IMR-90 (cell line): ENCODE measurements at regions not wholly inside any gene's neighbourhood (a gene's known extent, or its start where the extent isn't known, plus 50 kb on each side); places are given as distances from the start of the nearest gene placed in this dataset.

Experiments used
- CEBPB ChIP-seq: IDR thresholded peaks from 2 replicates; pipeline ENCODE4 v1.6.1; 2012; ENCODE audit warnings: low read depth, low read length, improper control_type of control experiment
- CHD1 ChIP-seq: IDR thresholded peaks from 2 replicates; pipeline ENCODE4 v1.6.1; 2012; ENCODE audit warnings: low read depth, low read length, improper control_type of control experiment
- ELK1 ChIP-seq: fragments of 150-350 bp; IDR thresholded peaks from 2 replicates; pipeline ENCODE4 v1.6.1; 2016; ENCODE audit warnings: low read depth, mild to moderate bottlenecking, low read length, moderate library complexity, borderline replicate concordance
- MAFK ChIP-seq: IDR thresholded peaks from 2 replicates; pipeline ENCODE4 v1.6.1; 2012; ENCODE audit warnings: low read depth, low read length, improper control_type of control experiment
- MAZ ChIP-seq: IDR thresholded peaks from 2 replicates; pipeline ENCODE4 v1.6.1; 2012; ENCODE audit warnings: low read depth, mild to moderate bottlenecking, low read length, improper control_type of control experiment, moderate library complexity, borderline replicate concordance
- POLR2A ChIP-seq: IDR thresholded peaks from 2 replicates; pipeline ENCODE4 v1.6.1; 2012; ENCODE audit warnings: mild to moderate bottlenecking, low read depth, low read length
- RCOR1 ChIP-seq: IDR thresholded peaks from 2 replicates; pipeline ENCODE4 v1.6.1; 2012; ENCODE audit warnings: mild to moderate bottlenecking, low read length, improper control_type of control experiment; ENCODE audit not compliant: insufficient replicate concordance
- RFX5 ChIP-seq: IDR thresholded peaks from 2 replicates; pipeline ENCODE4 v1.8.0; 2012; ENCODE audit warnings: low read depth, mild to moderate bottlenecking, low read length, moderate library complexity
- USF2 ChIP-seq: fragments of 150-350 bp; IDR thresholded peaks from 2 replicates; pipeline ENCODE4 v1.6.1; 2017; ENCODE audit warnings: mild to moderate bottlenecking, antibody characterized with exemption, low read length, low read depth
- TF ChIP-seq, protein P1 (sequence below): conservative IDR thresholded peaks from 2 replicates; pipeline ENCODE4 v1.5.1; 2012; ENCODE audit warnings: mild to moderate bottlenecking, low read depth, low read length, improper control_type of control experiment

GRCh38 chr14:49315570-49315969, 270.6 kb downstream of the RPS29 start:
- TF ChIP-seq CEBPB, result no peak
- TF ChIP-seq, protein P1, sequence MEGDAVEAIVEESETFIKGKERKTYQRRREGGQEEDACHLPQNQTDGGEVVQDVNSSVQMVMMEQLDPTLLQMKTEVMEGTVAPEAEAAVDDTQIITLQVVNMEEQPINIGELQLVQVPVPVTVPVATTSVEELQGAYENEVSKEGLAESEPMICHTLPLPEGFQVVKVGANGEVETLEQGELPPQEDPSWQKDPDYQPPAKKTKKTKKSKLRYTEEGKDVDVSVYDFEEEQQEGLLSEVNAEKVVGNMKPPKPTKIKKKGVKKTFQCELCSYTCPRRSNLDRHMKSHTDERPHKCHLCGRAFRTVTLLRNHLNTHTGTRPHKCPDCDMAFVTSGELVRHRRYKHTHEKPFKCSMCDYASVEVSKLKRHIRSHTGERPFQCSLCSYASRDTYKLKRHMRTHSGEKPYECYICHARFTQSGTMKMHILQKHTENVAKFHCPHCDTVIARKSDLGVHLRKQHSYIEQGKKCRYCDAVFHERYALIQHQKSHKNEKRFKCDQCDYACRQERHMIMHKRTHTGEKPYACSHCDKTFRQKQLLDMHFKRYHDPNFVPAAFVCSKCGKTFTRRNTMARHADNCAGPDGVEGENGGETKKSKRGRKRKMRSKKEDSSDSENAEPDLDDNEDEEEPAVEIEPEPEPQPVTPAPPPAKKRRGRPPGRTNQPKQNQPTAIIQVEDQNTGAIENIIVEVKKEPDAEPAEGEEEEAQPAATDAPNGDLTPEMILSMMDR, result no peak
- no peak for TF ChIP-seq MAZ
- no peak for TF ChIP-seq ELK1
- TF ChIP-seq CHD1, result no peak
- no peak for TF ChIP-seq MAFK
- TF ChIP-seq USF2, result no peak
- no peak for TF ChIP-seq RCOR1
- no peak for TF ChIP-seq POLR2A
- no peak for TF ChIP-seq RFX5
